ENCODE measurements at regions not wholly inside any gene's neighbourhood (a gene's known extent, or its start where the extent isn't known, plus 50 kb on each side); places are given as distances from the start of the nearest gene placed in this dataset.

- peak in 1 of 2 donors; percentile 54 for ATAC-seq
- intact Hi-C loops (cut with DNase I): no loop called here
Observed at GRCh38 chr7:51592842-51593599, 276.4 kb upstream of the COBL start.

GRCh38 chr7:51591223-51591622 lies 274.6 kb upstream of the COBL start:
- ATAC-seq: no peak
- Histone ChIP-seq H3K4me1 (ENCODE audit: control insufficient read depth, insufficient read depth, low read length) (no peaks in the 10 kb centered on the region), H3K4me3 (ENCODE audit: low read length) (no peak overlapping the region), H3K27me3 (ENCODE audit: control insufficient read depth, insufficient read depth) (no peaks in the 10 kb centered on the region), H3K27ac (ENCODE audit: low read length) (no peak overlapping the region), H3K9me3 (ENCODE audit: control insufficient read depth, low read length) (peaks cover 2% of the 10 kb centered on the region)
- no peak for DNase-seq
- 27% methylated on average over 2 of the region's 2 CpGs for whole genome bisulfite sequencing
- intact Hi-C loops (cut with DNase I): no loop called here

More at GRCh38 chr7:51592842-51593599, 276.4 kb upstream of the COBL start:
- Histone ChIP-seq H3K27ac (ENCODE audit: low read length) (no peak overlapping the region), H3K4me3 (ENCODE audit: low read length) (no peak overlapping the region), H3K27me3 (ENCODE audit: control insufficient read depth, insufficient read depth) (no peaks in the 10 kb centered on the region), H3K4me1 (ENCODE audit: control insufficient read depth, insufficient read depth, low read length) (no peaks in the 10 kb centered on the region), H3K9me3 (ENCODE audit: control insufficient read depth, low read length) (no peaks in the 10 kb centered on the region)
- WGBS: 63% methylated on average over 10 of the region's 10 CpGs
- no peak for DNase-seq

DNA sequence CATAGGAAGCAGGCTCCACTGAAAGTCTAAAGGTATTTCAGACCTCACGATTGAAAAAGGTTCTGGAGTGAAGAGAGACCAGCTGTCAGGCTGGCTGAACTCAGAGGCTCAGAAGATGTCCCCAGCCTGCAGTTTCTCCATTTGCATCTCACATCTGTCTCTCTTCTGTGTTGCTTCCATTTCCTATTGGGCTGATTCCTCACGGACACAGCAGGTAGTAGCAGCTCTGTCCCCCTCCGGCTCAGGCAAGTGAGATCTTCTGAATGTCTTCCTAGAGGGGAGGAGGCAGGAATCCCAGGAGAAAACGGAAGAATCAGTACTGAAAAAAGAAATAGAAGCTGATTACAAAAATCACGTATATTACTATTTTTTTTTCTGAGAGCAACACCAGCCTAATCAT lies 274.1 kb upstream of the COBL start:
- ATAC-seq (no peak), DNase-seq (no peak)
- H3K27ac ChIP-seq (ENCODE audit: low read length): no peak overlapping the region
- intact Hi-C loops (cut with DNase I): no loop called here
- no peak overlapping the region for H3K4me3 ChIP-seq (ENCODE audit: low read length)
- peaks cover 3% of the 10 kb centered on the region for H3K9me3 ChIP-seq (ENCODE audit: control insufficient read depth, low read length)
- no peaks in the 10 kb centered on the region for H3K27me3 ChIP-seq (ENCODE audit: control insufficient read depth, insufficient read depth)
- 9% methylated on average over 5 of the region's 5 CpGs for WGBS
- no peaks in the 10 kb centered on the region for H3K4me1 ChIP-seq (ENCODE audit: control insufficient read depth, insufficient read depth, low read length)

GRCh38 chr7:51589111-51589510 lies 272.5 kb upstream of the COBL start:
- 62% methylated on average over 2 of the region's 2 CpGs for WGBS
- no peak overlapping the region for H3K27ac ChIP-seq (ENCODE audit: low read length)
- no peaks in the 10 kb centered on the region for H3K4me1 ChIP-seq (ENCODE audit: control insufficient read depth, insufficient read depth, low read length)
- H3K27me3 ChIP-seq (ENCODE audit: control insufficient read depth, insufficient read depth): no peaks in the 10 kb centered on the region
- no peak overlapping the region for H3K4me3 ChIP-seq (ENCODE audit: low read length)
- peaks cover 3% of the 10 kb centered on the region for H3K9me3 ChIP-seq (ENCODE audit: control insufficient read depth, low read length)
- no peak for ATAC-seq
- no peak for DNase-seq
- intact Hi-C loops (cut with DNase I): no loop called here

- no peak overlapping the region for H3K27ac ChIP-seq (ENCODE audit: low read length)
- intact Hi-C loops (cut with DNase I): no loop called here
- ATAC-seq (no peak), DNase-seq (no peak)
- 61% methylated on average over 3 of the region's 3 CpGs for WGBS
- H3K27me3 ChIP-seq (ENCODE audit: control insufficient read depth, insufficient read depth): no peaks in the 10 kb centered on the region
- H3K4me3 ChIP-seq (ENCODE audit: low read length): no peak overlapping the region
- peaks cover 3% of the 10 kb centered on the region for H3K9me3 ChIP-seq (ENCODE audit: control insufficient read depth, low read length)
- no peaks in the 10 kb centered on the region for H3K4me1 ChIP-seq (ENCODE audit: control insufficient read depth, insufficient read depth, low read length)
Observed at GRCh38 chr7:51587604-51588003, 271.0 kb upstream of the COBL start.

DNA sequence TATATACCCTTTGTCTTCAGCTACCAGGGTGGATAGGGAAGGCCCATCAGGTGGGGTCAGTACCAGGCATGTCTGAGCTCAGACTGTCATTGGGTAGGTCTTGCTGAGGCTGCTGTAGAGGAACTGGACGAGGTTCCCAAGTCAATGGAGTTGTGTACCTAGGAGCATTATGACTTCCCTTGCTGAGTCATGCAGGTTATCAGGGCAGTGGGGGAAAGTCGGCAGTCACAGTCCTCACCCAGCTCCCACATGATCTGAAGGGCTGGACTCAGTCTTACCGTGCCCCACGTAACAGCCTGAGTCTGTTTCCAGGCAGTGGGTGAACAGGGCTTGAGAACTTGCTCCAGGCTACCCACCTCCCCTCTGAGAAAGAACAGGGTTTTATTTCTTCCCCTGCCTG lies 260.8 kb upstream of the COBL start:
- DNase-seq (no peak), ATAC-seq (no peak)
- intact Hi-C loops (cut with DNase I): no loop called here
- no peak overlapping the region for H3K27ac ChIP-seq (ENCODE audit: low read length)
- H3K27me3 ChIP-seq (ENCODE audit: control insufficient read depth, insufficient read depth): no peaks in the 10 kb centered on the region
- no peak overlapping the region for H3K4me3 ChIP-seq (ENCODE audit: low read length)
- no peaks in the 10 kb centered on the region for H3K9me3 ChIP-seq (ENCODE audit: control insufficient read depth, low read length)
- no peaks in the 10 kb centered on the region for H3K4me1 ChIP-seq (ENCODE audit: control insufficient read depth, insufficient read depth, low read length)
- 71% methylated on average over 4 of the region's 4 CpGs for WGBS

DNA sequence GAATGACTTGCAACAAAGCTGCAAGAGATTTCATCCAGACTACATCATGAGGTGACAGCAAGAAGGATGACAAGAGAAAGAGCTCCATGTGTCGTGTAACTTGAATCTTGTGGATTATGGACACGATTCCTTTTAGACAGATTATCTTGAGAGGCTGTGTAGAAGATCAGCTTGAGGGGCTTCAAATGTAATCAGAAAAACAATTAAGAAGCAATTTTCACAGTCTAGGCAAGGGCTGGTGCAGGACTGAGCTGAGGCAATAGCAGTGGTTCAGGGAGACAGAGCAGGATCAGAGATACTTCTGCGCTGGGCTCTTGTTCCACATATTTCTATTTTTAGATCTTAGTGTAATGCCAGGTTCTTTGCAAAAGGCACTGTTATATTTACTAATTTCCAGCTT lies 253.0 kb upstream of the COBL start:
- Histone ChIP-seq H3K27me3 (ENCODE audit: control insufficient read depth, insufficient read depth) (no peaks in the 10 kb centered on the region), H3K9me3 (ENCODE audit: control insufficient read depth, low read length) (no peaks in the 10 kb centered on the region), H3K27ac (ENCODE audit: low read length) (no peak overlapping the region), H3K4me3 (ENCODE audit: low read length) (no peak overlapping the region), H3K4me1 (ENCODE audit: control insufficient read depth, insufficient read depth, low read length) (no peaks in the 10 kb centered on the region)
- DNase-seq (no peak), ATAC-seq (no peak)
- intact Hi-C loops (cut with DNase I): no loop called here
- WGBS: 50% methylated on average over 3 of the region's 3 CpGs

- WGBS: 78% methylated on average over 5 of the region's 5 CpGs
- H3K27me3 ChIP-seq (ENCODE audit: control insufficient read depth, insufficient read depth): no peaks in the 10 kb centered on the region
- ATAC-seq (no peak), DNase-seq (no peak)
- no peak overlapping the region for H3K27ac ChIP-seq (ENCODE audit: low read length)
- H3K4me3 ChIP-seq (ENCODE audit: low read length): no peak overlapping the region
- H3K9me3 ChIP-seq (ENCODE audit: control insufficient read depth, low read length): no peaks in the 10 kb centered on the region
- intact Hi-C loops (cut with DNase I): no loop called here
- no peaks in the 10 kb centered on the region for H3K4me1 ChIP-seq (ENCODE audit: control insufficient read depth, insufficient read depth, low read length)
Observed at GRCh38 chr7:51569176-51569575, 252.6 kb upstream of the COBL start.

GRCh38 chr7:51551070-51551469 lies 234.5 kb upstream of the COBL start:
- Histone ChIP-seq H3K27me3 (ENCODE audit: control insufficient read depth, insufficient read depth) (no peaks in the 10 kb centered on the region), H3K4me1 (ENCODE audit: control insufficient read depth, insufficient read depth, low read length) (no peaks in the 10 kb centered on the region), H3K4me3 (ENCODE audit: low read length) (no peak overlapping the region), H3K27ac (ENCODE audit: low read length) (no peak overlapping the region), H3K9me3 (ENCODE audit: control insufficient read depth, low read length) (no peaks in the 10 kb centered on the region)
- intact Hi-C loops (cut with DNase I): no loop called here
- no peak for DNase-seq
- no peak for ATAC-seq
- WGBS: 85% methylated on average over 4 of the region's 4 CpGs

DNA sequence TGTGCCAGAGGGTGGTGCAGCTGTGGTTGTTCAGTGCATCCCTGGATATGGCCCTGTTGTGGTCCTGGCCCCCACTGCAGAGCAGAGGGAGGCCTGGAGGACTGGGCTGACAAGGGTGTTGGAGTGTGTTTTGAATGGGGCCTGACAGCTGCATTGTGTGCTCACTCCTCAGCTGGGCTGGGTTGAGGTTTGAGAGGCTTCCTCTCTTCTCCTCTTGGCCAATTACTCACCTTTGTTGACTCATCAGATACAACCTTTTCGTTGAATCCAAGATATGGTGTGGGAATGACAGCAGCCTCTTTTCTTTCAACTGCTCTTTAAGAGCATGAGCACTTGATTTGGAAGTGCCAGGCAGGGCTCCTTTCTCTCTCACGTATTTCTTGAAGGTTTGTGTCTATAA lies 228.5 kb upstream of the COBL start:
- no peaks in the 10 kb centered on the region for H3K9me3 ChIP-seq (ENCODE audit: control insufficient read depth, low read length)
- 32% methylated on average over 2 of the region's 2 CpGs for WGBS
- DNase-seq (no peak), ATAC-seq (no peak)
- no peaks in the 10 kb centered on the region for H3K27me3 ChIP-seq (ENCODE audit: control insufficient read depth, insufficient read depth)
- no peak overlapping the region for H3K4me3 ChIP-seq (ENCODE audit: low read length)
- H3K27ac ChIP-seq (ENCODE audit: low read length): no peak overlapping the region
- H3K4me1 ChIP-seq (ENCODE audit: control insufficient read depth, insufficient read depth, low read length): no peaks in the 10 kb centered on the region
- intact Hi-C loops (cut with DNase I): no loop called here

DNA sequence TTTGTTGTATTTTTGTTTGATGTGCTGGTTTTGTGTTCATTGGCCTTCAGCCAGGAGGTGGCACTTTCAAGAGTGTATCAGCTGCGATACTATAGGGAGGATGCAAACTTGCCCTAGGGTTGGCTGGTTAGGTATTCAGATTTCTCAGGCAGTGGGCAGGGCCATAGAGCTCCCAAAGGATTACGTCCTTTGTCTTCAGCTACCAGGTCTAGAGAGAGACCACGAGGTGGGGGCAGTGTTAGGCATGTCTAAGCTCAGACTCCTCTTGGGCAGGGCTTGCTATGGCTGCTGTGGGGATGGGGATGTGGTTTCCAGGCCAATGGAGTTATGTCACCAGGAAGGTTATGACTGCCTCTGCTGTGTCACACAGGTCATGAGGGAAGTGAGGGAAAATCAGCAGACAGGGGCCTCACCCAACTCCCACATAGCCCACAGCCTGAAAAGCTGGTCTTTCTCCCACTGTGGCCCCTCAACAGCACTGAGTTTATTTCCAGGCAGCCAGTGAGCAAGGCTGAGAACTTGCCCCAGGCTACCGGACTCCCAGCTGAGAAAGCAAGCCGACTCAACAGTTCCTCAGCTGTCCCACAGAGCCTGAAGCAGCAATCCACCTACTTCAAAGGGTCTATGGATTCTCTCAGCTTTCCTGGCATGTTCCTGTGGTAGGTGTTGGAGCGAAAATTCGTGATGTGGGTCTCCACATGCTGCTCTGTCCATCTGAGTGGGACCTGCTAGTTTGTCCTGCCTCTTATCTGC lies 227.4 kb upstream of the COBL start:
- 61% methylated on average over 7 of the region's 7 CpGs for WGBS
- no peak for DNase-seq
- H3K4me3 ChIP-seq (ENCODE audit: low read length): no peak overlapping the region

More for the DNA sequence above, 227.4 kb upstream of the COBL start:
- H3K27ac ChIP-seq (ENCODE audit: low read length): no peak overlapping the region
- intact Hi-C loops (cut with DNase I): no loop called here
- no peaks in the 10 kb centered on the region for H3K9me3 ChIP-seq (ENCODE audit: control insufficient read depth, low read length)
- no peaks in the 10 kb centered on the region for H3K27me3 ChIP-seq (ENCODE audit: control insufficient read depth, insufficient read depth)
- no peak for ATAC-seq
- H3K4me1 ChIP-seq (ENCODE audit: control insufficient read depth, insufficient read depth, low read length): no peaks in the 10 kb centered on the region
